Mucosa of gallbladder (tissue), 1 donor: ENCODE measurements at regions not wholly inside any gene's neighbourhood (a gene's known extent, or its start where the extent isn't known, plus 50 kb on each side); places are given as distances from the start of the nearest gene placed in this dataset.

ENCODE experiments used
- DNase-seq: peaks from one replicate; pipeline ENCODE4 v3.0.0-alpha.2; 2020; ENCODE audit warnings: low spot score
- donor health status: DM: no; HTN: no; CAD: no.

GRCh38 chr6:95071464-95071863 is 505.9 kb upstream of the MANEA start:
- no peak for DNase-seq

GRCh38 chr6:95078457-95078856 is 498.9 kb upstream of the MANEA start:
- DNase-seq, result no peak

GRCh38 chr6:95081231-95081630 is 496.1 kb upstream of the MANEA start:
- no peak for DNase-seq

GRCh38 chr6:95081949-95082348 is 495.4 kb upstream of the MANEA start:
- DNase-seq, result no peak

- no peak for DNase-seq
Observed at GRCh38 chr6:95083506-95083905, 493.8 kb upstream of the MANEA start.

GRCh38 chr6:95084867-95085266 is 492.5 kb upstream of the MANEA start:
- DNase-seq, result no peak

- no peak for DNase-seq
Observed at GRCh38 chr6:95087394-95088097, 489.8 kb upstream of the MANEA start.

- DNase-seq, result no peak
Observed at GRCh38 chr6:95091823-95092436, 485.4 kb upstream of the MANEA start.

GRCh38 chr6:95093154-95093553 is 484.2 kb upstream of the MANEA start:
- DNase-seq, result no peak

GRCh38 chr6:95094751-95095663 is 482.3 kb upstream of the MANEA start:
- no peak for DNase-seq

- DNase-seq, result no peak
Observed at GRCh38 chr6:95095855-95096254, 481.5 kb upstream of the MANEA start.

- DNase-seq, result no peak
Observed at GRCh38 chr6:95099410-95099809, 477.9 kb upstream of the MANEA start.

- DNase-seq, result no peak
Observed at GRCh38 chr6:95109212-95109611, 468.1 kb upstream of the MANEA start.

- DNase-seq, result no peak
Observed at GRCh38 chr6:95110767-95111166, 466.6 kb upstream of the MANEA start.

- no peak for DNase-seq
Observed at GRCh38 chr6:95117236-95117635, 460.1 kb upstream of the MANEA start.

GRCh38 chr6:95119927-95120326 is 457.4 kb upstream of the MANEA start:
- DNase-seq, result no peak

- DNase-seq, result no peak
Observed at GRCh38 chr6:95120984-95121383, 456.4 kb upstream of the MANEA start.

- DNase-seq, result no peak
Observed at GRCh38 chr6:95127261-95127660, 450.1 kb upstream of the MANEA start.

GRCh38 chr6:95128439-95128838 is 448.9 kb upstream of the MANEA start:
- DNase-seq, result no peak

GRCh38 chr6:95128947-95129346 is 448.4 kb upstream of the MANEA start:
- DNase-seq, result no peak

- DNase-seq, result no peak
Observed at GRCh38 chr6:95133578-95133977, 443.8 kb upstream of the MANEA start.

GRCh38 chr6:95135182-95135581 is 442.2 kb upstream of the MANEA start:
- DNase-seq, result no peak

- DNase-seq, result no peak
Observed at GRCh38 chr6:95142101-95142500, 435.2 kb upstream of the MANEA start.
